HG02884 (cell line): ENCODE measurements at regions not wholly inside any gene's neighbourhood (a gene's known extent, or its start where the extent isn't known, plus 50 kb on each side); places are given as distances from the start of the nearest gene placed in this dataset.
"Not testable (repeated sequence)": the region's sequence is repeated elsewhere in the genome, so short reads cannot be mapped to it uniquely, and the experiment has no call there.

Source experiments
- ATAC-seq: cut with Tn5 transposase; IDR thresholded peaks from one replicate; pipeline ENCODE4 v1.9.1; 2021; ENCODE audit warnings: mild to moderate bottlenecking, moderate library complexity; ENCODE audit not compliant: unreplicated experiment

DNA sequence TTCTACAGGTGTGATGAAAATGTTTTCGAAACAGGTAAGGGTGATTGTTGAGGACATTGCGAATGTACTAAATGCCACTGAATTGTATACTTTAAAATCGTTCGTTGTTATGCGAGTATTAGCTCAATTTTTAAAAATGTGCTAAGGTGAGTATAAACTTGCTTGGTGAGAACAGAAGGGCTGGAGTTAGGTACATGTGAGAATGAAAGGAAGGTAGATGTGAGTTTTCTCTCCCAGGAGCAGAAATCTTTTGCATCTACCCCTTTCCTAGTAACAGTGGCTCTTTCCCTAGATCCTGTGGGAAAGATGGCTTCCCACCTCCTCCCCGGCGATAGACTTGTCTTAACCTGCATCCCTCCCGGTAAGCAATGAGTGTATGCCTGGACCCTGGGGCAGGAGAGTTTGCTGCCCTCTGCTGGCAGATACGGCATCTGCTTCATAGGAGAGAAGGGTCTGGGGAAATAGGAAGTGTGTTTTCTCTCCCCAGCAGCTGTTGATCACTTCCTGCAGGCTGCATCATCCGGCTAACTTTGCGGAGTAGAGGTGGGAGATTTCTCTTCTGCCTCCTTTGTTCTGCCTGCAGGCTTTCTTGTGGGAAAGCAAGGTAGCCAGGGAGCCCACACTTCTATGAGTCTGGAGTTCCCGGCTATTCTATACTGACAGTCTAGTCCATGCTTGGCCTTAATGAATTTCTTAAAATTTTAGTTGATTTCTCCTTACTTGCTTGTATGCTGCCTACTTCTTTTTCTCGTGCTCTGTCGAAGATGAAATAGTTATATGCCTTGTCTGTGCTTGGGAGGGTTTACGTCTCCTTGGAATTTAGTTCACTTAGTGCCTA is 373.3 kb upstream of the SEMA6A start:
- ATAC-seq, result peak; percentile 100

DNA sequence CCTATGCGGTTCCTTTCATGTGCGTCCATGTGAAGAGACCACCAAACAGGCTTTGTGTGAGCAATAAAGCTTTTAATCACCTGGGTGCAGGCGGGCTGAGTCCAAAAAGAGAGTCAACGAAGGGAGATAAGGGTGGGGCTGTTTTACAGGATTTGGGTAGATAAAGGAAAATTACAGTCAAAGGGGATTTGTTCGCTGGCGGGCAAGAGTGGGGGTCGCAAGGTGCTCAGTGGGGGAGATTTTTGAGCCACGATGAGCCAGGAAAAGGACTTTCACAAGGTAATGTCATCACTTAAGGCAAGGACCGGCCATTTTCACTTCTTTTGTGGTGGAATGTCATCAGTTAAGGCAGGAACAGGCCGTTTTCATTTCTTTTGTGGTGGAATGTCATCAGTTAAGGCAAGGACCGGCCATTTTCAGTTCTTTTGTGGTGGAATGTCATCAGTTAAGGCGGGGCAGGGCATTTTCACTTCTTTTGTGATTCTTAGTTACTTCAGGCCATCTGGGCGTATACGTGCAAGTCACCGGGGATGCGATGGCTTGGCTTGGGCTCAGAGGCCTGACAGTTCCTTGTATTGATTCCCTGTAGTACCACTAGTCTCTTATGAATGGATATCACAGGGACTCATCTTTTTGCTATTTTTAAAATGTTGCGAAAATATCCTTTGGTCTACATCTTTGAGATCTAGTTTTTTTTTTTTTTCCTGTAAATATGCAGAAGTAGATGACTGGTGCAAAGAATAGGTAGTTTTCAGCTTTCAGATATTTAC is 371.2 kb upstream of the SEMA6A start:
- not testable (repeated sequence) for ATAC-seq

DNA sequence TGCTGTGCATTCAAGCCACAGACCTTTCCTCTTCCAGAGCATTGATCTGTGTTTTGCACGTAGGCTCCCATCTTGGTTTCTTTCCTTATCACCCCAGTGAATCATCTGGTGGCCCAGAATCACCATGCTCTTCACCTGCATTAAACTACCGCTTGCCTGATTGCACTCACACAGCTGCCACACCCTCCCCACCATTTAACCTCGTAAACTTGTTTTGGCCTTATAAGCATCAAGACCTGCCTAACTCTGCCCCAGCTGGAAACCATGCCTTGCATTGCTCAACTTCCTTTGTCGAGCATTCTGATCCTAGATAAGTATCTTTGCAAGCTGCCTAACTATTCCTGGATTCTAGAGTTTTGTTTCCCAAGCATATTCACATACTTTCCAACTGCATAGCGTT is 369.6 kb upstream of the SEMA6A start:
- ATAC-seq, result no peak

DNA sequence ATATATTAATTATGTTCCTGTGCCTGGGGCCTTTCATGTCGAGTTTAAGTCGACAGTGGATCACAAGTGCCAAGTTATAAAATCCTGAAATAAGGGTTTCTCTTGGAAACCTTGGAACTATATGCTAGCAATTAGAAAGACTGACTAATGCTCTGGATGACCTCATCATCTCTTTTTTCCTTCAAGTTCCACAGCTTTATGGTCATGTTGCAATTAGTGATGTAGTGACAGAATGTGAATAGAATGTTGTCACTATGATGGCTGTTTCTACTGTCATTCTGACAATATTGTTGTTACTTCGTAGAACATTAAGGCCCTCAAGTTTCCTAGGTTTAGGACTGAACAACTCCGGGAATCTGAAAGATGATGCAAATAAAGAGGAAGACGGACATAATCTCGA is 368.0 kb upstream of the SEMA6A start:
- ATAC-seq, result no peak

DNA sequence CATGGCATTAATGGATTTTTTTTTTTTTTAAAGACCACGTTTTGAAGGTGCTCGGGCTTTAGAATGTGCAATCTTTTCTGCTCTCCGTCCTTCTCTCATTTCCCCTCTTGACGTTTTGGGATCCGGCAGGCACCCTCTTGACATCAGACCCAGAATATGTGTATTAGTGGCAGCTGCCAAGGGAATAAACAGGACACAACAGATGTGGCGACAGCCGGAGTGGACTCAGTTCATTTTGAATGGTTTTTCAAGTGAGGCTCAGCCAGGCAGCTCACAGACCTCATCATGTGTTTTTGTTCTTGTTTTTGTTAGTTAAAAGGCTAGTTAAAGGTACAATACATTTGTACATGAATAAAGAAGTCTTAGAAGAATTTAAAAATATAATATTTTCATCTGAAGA is 365.0 kb upstream of the SEMA6A start:
- ATAC-seq, result no peak

DNA sequence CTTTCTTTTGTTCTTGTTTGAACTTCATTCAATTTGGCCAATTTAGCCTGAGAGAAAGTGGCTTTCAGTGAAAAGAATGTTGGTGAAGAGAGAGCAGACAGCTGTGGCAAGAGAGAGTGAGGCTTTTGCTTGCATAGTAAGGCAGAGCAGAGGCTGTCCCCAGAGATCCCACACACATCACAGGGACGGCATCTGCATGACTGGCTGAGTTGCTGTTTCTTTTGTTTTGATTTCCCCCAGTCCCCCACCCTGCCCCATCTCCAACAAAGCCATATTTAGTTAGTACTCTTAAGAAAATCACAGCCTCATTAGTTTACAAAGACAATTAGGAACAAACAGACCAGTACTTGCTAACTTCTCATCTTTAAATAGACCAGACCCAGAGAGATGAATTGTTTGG is 363.9 kb upstream of the SEMA6A start:
- ATAC-seq, result no peak

DNA sequence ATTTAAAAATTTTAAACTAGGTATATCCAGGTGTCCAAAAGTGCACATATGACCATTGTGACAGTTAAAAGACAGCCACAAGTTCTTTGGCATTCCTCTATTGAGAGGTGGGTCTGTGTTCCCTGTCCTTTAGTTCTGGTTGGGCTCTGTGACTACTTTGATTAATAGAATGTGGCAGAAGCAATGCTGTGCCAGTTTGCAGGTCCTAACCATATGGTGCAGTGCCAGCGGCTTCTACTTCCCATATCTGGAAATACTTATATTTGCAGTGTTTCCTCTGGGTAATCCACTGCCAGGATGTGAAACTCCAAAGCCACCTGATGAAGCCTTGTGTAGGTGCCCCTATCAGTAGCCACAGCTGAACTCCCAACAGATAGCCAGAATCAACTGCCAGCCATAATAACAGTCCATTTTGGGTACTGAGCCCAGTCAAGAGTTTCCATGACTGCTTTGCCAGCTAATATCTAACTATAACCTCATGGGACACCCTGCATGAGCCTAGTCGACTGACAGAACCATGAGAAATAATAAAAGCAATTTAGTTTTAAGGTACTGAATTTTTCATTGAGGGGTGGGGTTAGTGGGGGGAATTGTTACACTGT is 361.0 kb upstream of the SEMA6A start:
- no peak for ATAC-seq

DNA sequence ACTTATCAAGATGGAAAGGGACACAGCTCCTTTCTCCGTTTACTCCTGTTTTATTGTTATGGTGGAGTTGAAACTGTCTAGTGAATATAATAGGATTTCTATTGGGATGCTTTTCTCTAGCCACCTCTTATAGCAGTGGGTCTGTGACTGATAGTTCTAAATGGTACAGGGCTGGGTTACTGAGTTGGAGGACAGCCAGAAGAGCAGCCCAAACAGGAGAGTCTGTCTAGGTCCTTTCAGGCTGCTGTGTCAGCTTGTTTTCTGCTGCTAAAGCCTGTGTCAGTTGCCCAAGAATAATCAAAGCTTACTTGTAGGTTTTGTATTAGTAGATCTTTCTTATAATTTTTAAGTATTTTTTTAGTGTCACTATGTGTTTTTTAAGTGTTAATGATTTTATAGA is 356.0 kb upstream of the SEMA6A start:
- ATAC-seq, result no peak

DNA sequence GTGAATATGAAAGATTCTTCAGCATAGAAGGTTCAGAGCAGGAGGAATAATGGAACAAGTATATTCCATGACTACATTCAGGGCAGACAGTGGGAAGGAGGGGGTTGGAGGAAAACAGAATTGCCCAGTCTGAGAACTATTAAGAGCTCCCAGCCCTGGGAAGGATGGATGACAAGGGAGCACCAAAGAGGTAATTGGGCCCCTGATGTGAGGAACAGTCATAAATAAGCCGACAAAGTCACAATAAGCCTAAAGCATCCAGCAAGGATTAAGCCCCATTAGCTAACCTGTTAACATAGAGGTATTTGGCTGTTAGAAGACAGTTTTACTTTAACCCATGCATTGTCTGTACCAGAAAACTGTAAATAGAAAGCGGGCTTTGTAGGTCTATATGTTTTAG is 348.7 kb upstream of the SEMA6A start:
- ATAC-seq, result no peak

DNA sequence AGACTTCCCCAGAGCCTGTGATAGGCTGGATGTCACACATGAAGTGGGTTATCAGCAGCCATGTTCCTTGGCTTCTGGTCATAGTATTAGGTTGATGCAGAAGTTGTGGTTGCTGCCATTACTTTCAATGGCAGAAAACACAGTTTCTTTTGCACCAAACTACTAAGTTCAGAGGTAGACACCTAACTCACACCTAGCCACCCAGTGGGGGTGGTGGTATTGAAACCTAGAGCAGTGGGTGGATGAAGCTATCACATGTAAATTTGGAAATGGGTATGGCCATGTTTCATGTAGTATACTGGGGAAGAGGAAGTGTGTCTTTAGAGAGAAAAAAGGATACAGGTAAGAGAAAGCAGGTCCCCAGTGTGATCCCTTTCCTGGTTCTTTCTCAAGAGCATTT is 347.9 kb upstream of the SEMA6A start:
- ATAC-seq, result peak; percentile 86

DNA sequence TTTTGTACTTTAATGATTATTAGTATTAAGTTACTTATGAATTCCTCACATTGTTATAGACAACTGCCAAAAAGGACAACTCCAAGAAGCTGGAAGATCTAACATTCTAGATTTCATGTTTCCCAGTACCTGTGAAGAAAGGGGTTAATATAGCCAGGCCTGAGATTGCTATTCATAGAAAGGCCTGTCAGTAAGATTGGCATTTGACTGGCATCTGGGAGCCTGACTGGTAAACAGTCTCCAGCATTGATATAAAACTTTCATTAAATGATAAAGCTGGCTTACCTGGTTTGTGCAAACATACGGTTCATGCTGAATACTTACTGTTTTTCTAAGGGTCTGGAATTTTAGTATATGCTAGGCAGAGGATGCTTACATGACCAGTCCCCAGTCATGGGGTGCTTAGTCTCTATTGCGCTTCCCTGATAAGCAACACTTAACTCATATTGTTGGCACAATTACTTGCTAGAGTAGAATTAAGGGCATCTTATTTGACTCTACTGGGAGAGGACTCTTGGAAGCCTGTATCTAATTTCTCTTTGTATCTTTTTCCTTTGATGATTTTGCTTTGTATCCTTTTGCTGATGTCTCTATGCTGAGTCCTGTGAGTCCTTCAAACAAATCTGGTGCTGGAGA is 340.4 kb upstream of the SEMA6A start:
- ATAC-seq, result no peak

DNA sequence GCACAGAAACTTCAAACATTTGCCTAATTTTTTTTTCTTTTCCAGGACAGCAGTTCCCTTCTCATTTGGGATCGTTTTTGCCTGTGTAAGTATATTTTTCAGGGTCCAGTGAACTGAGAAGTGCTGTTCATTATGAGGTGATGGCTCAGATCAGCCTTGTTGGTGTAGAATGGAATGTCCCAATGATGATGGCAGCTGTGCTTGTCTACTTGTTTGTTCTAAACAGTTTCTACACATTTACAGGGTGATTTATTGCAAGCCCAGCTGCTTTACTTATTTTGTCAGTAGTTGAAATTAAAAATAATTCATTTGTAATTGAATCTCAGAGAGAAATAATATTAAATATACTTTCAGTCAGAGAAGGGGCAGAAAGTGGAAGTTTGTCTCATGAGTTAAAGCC is 337.6 kb upstream of the SEMA6A start:
- ATAC-seq, result no peak

DNA sequence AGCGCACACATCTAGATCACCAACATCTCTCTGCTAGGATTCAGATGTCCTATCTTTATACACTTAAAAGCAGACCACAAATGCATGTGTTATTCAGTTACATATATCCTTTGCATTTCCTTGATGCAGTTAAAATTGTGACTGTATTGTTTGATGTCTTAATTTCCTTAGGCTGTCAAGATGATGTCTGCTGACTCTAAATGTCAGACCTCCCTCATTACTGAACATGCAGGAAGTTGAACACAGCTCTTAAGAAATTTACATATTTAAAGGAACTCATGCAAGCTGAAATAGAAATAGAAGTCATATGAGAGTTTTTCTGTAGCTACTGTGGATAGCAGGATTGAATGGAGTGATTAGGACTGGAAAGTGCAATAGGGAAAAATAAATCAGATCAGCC is 336.5 kb upstream of the SEMA6A start:
- no peak for ATAC-seq

DNA sequence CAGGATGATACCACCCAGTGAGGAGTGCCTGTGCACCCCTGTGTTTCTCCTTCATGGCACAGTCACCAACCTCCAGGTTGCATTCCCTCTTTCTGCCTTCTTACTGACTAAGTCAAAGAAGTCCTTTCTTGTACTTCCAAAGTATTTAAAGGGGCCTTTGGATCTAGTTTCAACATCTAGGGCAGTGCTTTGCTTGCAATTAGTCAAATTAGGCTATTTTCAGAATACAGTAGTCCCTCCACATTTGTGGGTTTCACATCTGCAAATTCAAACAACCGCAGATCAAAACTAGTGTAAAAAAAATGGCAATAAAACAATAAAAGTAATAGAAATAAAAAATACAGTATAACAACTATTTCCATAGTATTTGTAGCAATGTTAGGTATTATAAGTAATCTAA is 333.9 kb upstream of the SEMA6A start:
- peak; percentile 57 for ATAC-seq

DNA sequence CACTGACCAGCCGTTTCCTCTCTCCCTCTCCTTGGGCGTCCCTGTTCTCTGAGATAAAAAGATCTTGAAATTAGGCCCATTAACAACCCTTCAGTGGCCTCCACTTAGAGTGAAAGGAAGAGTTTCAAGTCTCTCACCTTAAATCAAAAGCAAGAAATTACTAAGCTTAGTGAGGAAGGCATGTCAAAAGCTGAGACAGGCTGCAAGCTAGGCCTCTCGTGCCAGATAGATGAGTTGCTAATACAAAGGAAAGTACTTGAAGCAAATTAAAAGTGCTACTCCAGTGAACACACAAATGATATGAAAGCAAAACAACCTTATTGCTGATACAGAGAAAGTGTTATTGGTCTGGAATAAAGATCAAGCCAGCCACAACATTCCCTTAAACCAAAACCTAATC is 331.3 kb upstream of the SEMA6A start:
- ATAC-seq, result no peak

DNA sequence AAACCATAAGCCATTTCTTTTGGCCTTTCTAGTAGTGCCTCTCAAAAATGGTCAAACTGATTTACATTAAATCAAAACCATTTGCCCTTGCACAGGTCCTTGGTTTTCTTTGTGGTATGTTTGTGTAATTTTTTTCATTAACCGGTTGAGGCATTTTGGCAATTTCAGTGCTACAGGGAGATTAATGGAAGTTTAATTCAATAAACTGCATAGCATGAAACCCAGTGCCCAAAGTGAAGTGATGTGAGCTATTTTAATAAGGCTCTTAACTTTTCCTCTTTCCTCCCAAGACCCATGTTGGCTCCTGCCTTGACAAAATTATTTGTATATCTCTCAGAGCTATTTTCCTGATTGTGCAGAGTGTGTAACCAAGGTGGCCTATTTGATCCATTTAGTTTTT is 326.2 kb upstream of the SEMA6A start:
- ATAC-seq, result no peak

DNA sequence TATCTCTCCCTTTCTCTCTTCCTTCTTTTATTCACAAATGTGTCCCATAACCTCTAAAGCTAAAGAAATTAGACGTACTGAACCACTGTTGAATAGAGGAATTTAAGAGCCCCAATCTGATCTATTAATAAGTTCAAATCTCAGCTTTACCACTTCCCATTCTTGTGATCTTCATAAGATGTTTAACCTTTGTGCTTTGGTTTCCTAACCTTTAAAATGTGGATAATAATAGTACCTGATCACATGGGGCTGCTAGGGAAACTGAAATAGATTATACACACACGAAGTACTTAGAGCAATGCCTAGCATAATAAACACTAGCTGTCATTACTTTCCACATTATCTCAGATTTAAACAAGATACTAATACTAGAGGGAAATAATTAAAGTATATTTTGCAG is 324.3 kb upstream of the SEMA6A start:
- no peak for ATAC-seq

DNA sequence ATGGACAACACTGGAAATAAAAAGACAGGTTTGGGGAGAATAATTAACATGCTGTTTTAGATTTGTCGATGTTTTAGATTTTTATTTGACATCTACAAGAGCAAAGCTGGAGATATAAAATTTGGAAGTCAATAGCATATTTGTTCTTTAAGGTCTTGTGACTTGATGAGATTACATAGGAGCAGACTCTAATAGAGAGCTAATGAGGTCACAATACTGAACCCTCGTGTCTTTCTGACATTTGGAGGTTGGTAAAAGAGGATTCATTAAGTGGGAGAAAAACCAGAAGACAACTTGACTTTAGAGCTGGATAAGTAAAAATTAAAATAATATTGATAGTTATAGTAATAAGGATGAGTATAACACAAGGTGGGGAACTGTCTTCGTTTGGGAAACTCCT is 322.7 kb upstream of the SEMA6A start:
- no peak for ATAC-seq

DNA sequence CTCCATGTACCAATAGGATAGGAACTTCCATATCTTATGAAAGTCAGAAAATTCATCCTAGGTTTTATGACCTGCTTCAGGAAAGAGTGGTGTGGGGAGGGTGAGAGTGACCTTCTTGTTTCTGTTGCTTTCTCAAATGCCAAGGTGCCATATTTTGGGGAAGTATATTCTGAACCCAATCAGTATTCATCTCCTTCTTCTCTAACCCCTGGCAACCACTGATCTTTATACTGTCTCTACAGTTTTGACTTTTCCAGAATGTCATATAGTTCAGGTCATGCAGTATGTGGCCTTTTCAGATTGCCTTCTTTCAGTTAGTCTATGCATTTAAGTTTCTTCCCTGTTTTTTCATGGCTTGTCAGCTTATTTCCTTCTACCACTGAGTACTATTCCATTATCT is 321.4 kb upstream of the SEMA6A start:
- ATAC-seq, result no peak

DNA sequence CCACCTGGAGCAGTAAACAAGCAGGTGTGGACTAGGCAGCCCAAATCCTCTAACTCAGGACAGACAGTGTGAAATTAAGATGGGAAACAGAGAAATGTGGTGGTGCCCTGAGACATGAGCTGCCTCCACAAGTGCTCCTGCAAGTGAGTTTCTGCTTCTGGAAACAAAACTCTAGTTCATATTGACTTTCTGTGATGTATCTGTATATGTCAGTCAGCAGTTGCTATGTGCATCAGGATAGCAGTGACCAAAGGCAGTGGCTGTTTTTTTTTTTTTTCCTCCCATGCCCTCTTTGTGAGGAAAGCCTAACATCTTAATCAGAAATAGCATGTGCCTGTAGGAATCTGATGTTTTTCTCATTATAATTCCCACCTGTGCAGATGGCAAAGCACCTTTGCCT is 318.4 kb upstream of the SEMA6A start:
- ATAC-seq, result no peak

DNA sequence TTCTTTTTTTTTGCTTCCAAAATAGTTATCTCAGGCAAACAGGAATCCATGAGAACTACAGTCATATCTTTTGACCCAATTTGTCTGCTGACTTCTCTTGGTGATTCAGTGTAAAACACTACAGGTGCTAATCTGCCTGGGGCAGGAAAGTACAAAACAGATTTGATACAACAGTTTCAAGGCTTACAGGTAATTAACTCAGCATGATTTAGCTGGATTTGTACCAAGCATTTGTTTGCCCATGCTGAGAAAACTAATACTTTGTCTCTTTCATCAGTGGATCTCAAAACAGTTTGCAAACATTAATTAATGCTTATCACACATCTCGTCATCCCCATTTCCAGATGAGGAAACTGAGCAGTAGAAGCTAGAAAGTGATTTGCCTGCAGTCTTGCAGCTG is 312.5 kb upstream of the SEMA6A start:
- no peak for ATAC-seq

DNA sequence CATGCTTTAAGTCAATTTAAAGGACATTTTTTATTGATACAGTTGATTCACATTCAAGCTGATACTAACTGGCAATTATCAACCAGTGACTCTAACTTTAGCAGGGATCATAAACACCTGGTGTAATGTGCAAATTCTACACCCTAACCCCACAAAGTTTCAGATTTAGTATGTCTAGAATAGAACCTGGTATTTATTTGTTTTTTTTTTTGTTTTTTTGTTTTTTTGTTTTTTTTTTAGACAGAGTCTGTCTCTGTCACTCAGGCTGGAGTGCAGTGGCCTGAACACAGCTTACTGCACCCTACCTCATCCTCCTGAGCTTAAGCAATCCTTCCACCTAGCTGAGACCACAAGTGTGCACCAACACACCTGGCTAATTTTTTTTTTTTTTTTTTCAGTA is 311.2 kb upstream of the SEMA6A start:
- no peak for ATAC-seq
